ENCODE measurements at regions not wholly inside any gene's neighbourhood (a gene's known extent, or its start where the extent isn't known, plus 50 kb on each side); places are given as distances from the start of the nearest gene placed in this dataset.

DNA sequence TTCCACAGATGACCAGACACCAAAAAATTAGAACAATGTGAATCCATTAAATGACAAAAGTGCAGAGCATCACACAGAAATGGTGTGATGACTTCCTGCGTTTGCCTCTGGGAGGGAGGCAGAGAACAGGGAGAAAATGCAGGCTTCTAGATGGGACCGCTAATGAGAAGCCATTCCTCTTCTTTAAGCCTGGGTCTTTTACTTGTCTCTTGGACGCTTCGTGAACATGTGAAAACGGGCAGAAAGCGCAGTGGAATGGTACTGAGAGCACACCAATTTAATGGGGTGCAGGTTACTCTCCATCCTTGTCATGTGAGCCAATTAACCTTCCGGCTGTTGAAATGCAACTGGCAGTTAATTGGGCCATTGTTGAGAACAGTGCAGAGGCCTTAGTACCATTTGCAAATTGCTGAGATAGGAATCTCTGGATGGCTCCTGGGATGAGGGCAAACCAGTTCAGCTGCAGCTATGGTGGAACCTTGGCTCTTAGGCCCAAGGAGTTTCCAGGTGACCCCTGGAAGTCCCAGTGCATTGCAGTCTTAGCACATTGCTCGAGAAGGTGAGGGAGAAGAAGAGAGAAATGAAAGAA is 210.4 kb upstream of the CXCR4 start:
- no peak for DNase-seq
- intact Hi-C loops (cut with DNase I) = no loop called here
- Histone ChIP-seq H3K4me1 (no peaks in the 10 kb centered on the region), H3K36me3 (no peaks in the 10 kb centered on the region), H3K27me3 (no peaks in the 10 kb centered on the region), H3K27ac (no peak overlapping the region), H3K9me3 (no peaks in the 10 kb centered on the region), H3K4me3 (no peak overlapping the region)
- no peak for ATAC-seq
- TF ChIP-seq, protein P1, sequence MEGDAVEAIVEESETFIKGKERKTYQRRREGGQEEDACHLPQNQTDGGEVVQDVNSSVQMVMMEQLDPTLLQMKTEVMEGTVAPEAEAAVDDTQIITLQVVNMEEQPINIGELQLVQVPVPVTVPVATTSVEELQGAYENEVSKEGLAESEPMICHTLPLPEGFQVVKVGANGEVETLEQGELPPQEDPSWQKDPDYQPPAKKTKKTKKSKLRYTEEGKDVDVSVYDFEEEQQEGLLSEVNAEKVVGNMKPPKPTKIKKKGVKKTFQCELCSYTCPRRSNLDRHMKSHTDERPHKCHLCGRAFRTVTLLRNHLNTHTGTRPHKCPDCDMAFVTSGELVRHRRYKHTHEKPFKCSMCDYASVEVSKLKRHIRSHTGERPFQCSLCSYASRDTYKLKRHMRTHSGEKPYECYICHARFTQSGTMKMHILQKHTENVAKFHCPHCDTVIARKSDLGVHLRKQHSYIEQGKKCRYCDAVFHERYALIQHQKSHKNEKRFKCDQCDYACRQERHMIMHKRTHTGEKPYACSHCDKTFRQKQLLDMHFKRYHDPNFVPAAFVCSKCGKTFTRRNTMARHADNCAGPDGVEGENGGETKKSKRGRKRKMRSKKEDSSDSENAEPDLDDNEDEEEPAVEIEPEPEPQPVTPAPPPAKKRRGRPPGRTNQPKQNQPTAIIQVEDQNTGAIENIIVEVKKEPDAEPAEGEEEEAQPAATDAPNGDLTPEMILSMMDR (IDR thresholded peaks at IDR 0.05) = no peak

DNA sequence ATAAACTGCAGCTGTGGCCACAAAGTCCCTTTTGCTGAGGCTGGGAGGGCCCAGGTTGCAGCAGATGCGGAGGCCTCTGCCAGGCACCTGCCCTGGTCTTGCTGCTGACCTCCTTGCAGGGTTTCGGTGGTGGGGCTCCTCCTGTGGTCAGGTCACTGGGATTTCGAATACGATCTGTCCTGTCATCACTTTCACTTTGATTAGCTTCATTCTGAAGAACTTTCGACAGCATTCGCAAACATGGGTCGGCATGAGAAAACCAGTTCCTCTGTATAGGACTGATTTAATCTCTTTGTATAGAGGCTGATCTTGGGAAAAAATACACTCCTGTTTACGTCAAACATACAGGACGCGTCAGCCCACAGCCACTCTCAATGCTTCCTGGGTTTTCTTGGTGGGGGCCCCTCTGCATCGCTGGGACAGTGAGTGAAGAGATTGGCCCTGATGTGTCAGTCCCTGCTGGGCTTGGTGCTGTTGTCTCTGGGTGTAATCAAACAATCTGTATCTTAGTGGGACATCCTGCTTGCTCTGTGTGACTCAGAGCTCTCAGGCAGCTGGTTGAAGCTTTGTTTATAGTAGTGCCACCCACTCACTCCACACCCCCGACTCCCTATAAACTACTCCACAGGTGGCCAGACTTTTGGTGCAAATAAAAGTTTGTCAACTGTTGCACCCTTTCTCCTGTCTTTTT is 209.4 kb upstream of the CXCR4 start:
- DNase-seq (no peak), ATAC-seq (peak; percentile 68)
- H3K9me3 ChIP-seq = no peaks in the 10 kb centered on the region
- H3K4me3 ChIP-seq = peak overlapping the region; percentile 12
- H3K27ac ChIP-seq = peak overlapping the region; percentile 31
- H3K36me3 ChIP-seq = no peaks in the 10 kb centered on the region
- H3K27me3 ChIP-seq = no peaks in the 10 kb centered on the region
- no peaks in the 10 kb centered on the region for H3K4me1 ChIP-seq
- intact Hi-C loops (cut with DNase I) = no loop called here
- TF ChIP-seq, protein P1 (IDR thresholded peaks at IDR 0.05) = no peak

DNA sequence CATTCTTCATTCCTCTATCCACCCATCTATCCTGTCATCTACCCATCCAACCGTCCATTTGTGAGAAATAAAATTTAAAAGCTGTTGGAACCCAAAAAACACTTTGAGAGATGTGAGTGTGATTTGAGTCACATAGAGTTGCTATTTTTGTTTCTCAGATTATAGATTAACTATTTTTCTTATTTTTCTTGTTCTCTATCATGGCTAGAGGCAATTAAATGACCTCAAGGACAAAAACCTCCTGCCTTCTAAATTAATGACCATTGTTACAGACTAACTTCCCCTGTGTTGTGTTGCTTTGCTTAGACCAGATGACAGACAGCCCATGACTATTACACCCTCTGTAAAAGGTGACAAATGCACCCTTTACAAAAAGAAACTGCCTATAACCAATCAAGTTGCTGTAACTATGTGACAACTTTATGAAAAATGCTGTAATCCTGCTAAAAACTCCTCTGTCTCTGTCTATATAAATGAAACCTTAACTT is 207.9 kb upstream of the CXCR4 start:
- ATAC-seq (no peak), DNase-seq (no peak)
- no peaks in the 10 kb centered on the region for H3K36me3 ChIP-seq
- no peaks in the 10 kb centered on the region for H3K27me3 ChIP-seq
- intact Hi-C loops (cut with DNase I) = no loop called here
- TF ChIP-seq, protein P1 (IDR thresholded peaks at IDR 0.05) = no peak
- no peaks in the 10 kb centered on the region for H3K9me3 ChIP-seq
- no peaks in the 10 kb centered on the region for H3K4me1 ChIP-seq
- no peak overlapping the region for H3K4me3 ChIP-seq
- no peak overlapping the region for H3K27ac ChIP-seq

DNA sequence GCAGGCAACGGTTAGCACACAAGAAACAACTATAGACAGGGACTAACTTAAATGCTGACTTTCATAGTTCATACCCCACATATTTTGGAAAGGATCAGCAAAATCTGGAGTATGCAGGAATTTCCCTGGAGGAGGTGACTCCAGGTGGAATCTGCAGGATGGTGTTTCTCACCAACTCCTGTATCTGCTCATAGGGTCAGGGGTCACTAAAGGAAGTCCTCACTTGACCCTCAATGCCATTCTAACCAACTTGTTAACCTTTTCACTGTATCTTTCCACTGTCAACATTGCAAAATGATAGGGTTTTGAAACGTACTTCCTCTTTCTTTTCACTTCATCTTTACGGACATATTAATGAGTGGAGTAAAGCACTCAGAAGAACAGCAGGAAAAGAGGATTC is 207.0 kb upstream of the CXCR4 start:
- no peaks in the 10 kb centered on the region for H3K4me1 ChIP-seq
- H3K27me3 ChIP-seq = no peaks in the 10 kb centered on the region
- H3K9me3 ChIP-seq = no peaks in the 10 kb centered on the region
- intact Hi-C loops (cut with DNase I) = no loop called here
- no peak overlapping the region for H3K4me3 ChIP-seq
- DNase-seq (no peak), ATAC-seq (peak; percentile 65)
- no peak overlapping the region for H3K27ac ChIP-seq
- TF ChIP-seq, protein P1 (IDR thresholded peaks at IDR 0.05) = no peak
- H3K36me3 ChIP-seq = no peaks in the 10 kb centered on the region

DNA sequence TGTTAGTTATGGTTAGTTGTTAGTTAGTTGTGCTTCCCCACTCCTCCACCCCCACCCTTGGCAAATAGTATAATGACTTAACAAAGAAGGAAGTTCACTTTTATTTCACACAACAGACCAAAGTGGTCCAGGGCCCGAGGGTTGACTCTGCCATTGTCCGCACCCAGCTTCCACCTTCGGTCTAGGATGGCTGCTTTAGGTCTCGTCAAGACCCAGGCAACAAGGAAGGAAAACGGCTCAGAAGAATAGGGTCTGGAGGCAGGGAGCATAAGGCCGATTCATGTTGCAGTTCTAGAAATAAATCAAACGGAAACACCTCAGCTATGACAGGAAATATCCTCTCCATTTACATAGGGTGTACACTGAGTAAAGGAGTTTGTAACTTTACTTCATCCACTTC is 206.0 kb upstream of the CXCR4 start:
- H3K27ac ChIP-seq = no peak overlapping the region
- ATAC-seq (no peak), DNase-seq (no peak)
- no peaks in the 10 kb centered on the region for H3K36me3 ChIP-seq
- TF ChIP-seq, protein P1 (IDR thresholded peaks at IDR 0.05) = no peak
- intact Hi-C loops (cut with DNase I) = no loop called here
- no peaks in the 10 kb centered on the region for H3K4me1 ChIP-seq
- H3K4me3 ChIP-seq = no peak overlapping the region
- H3K27me3 ChIP-seq = no peaks in the 10 kb centered on the region
- H3K9me3 ChIP-seq = no peaks in the 10 kb centered on the region
